Smooth muscle cell (in vitro differentiated cells): ENCODE measurements at regions not wholly inside any gene's neighbourhood (a gene's known extent, or its start where the extent isn't known, plus 50 kb on each side); places are given as distances from the start of the nearest gene placed in this dataset.

Source experiments
- DNase-seq: peaks from one replicate; lab custom pipeline; 2025; ENCODE audit not compliant: unreplicated experiment; lab: John Stamatoyannopoulos, UW
- H2AFZ ChIP-seq: fragments of 200-600 bp; sonication (generic); 2 replicates; pipeline ENCODE4 v1.6.0; 2016; ENCODE audit warnings: antibody characterized with exemption, low read depth, mild to moderate bottlenecking
- H3F3A ChIP-seq: fragments of 200-600 bp; sonication (generic); 2 replicates; pipeline ENCODE4 v1.6.0; 2017; ENCODE audit warnings: antibody characterized with exemption, low read depth
- H3K27ac ChIP-seq: fragments of 200-600 bp; sonication (generic); 2 replicates; pipeline ENCODE4 v1.5.1; 2016; ENCODE audit warnings: low read depth, mild to moderate bottlenecking
- H3K27me3 ChIP-seq: fragments of 200-600 bp; sonication (generic); 2 replicates; pipeline ENCODE4 v1.6.1; 2016; ENCODE audit warnings: low read depth, mild to moderate bottlenecking
- H3K36me3 ChIP-seq: fragments of 200-600 bp; sonication (generic); 2 replicates; pipeline ENCODE4 v1.5.1; 2016; ENCODE audit warnings: low read depth
- H3K4me1 ChIP-seq: fragments of 200-600 bp; sonication (generic); 2 replicates; pipeline ENCODE4 v1.5.1; 2016; ENCODE audit warnings: low read depth
- H3K4me2 ChIP-seq: fragments of 200-600 bp; sonication (generic); 2 replicates; pipeline ENCODE4 v1.6.0; 2016; ENCODE audit warnings: mild to moderate bottlenecking
- H3K4me3 ChIP-seq: fragments of 200-600 bp; sonication (generic); 2 replicates; pipeline ENCODE4 v1.5.1; 2016; ENCODE audit warnings: mild to moderate bottlenecking
- H3K79me2 ChIP-seq: fragments of 200-600 bp; sonication (generic); 2 replicates; pipeline ENCODE4 v1.6.0; 2016; ENCODE audit warnings: low read depth, mild to moderate bottlenecking
- H3K9ac ChIP-seq: fragments of 200-600 bp; sonication (generic); 2 replicates; pipeline ENCODE4 v1.6.0; 2016; ENCODE audit warnings: low read depth
- H3K9me3 ChIP-seq: fragments of 200-600 bp; sonication (generic); replicated peaks from 2 replicates; pipeline ENCODE4 v1.5.1; 2016; ENCODE audit warnings: low read depth
- H4K20me1 ChIP-seq: fragments of 200-600 bp; sonication (generic); 2 replicates; pipeline ENCODE4 v1.6.0; 2016; ENCODE audit warnings: low read depth
- CTCF ChIP-seq: fragments of 200-600 bp; sonication (generic); IDR thresholded peaks from 2 replicates; pipeline ENCODE4 v1.5.1; 2017; ENCODE audit warnings: borderline replicate concordance, mild to moderate bottlenecking, antibody characterized with exemption; ENCODE audit not compliant: insufficient read depth, poor library complexity, severe bottlenecking
- WGBS: methylation state at CpG from one replicate; pipeline ENCODE4 v1.1.7; 2016; ENCODE audit warnings: low lambda C conversion rate; 5-methylcytosine and 5-hydroxymethylcytosine counted together

GRCh38 chr11:59273373-59273841 is 60.7 kb upstream of the MPEG1 start:
- DNase-seq, result no peak
- 76% methylated on average over 3 of the region's 3 CpGs for WGBS
- H3K4me1 ChIP-seq, result no peaks in the 10 kb centered on the region
- no peaks in the 10 kb centered on the region for H3K79me2 ChIP-seq
- H2AFZ ChIP-seq, result no peak overlapping the region
- no peak overlapping the region for H3K4me3 ChIP-seq
- no peaks in the 10 kb centered on the region for H3K36me3 ChIP-seq
- H3K9me3 ChIP-seq, result no peaks in the 10 kb centered on the region
- no peaks in the 10 kb centered on the region for H4K20me1 ChIP-seq
- no peak for TF ChIP-seq CTCF
- H3F3A ChIP-seq, result no peaks in the 10 kb centered on the region
- H3K4me2 ChIP-seq, result no peak overlapping the region
- no peak overlapping the region for H3K9ac ChIP-seq
- H3K27me3 ChIP-seq, result peaks cover 3% of the 10 kb centered on the region
- no peak overlapping the region for H3K27ac ChIP-seq

DNA sequence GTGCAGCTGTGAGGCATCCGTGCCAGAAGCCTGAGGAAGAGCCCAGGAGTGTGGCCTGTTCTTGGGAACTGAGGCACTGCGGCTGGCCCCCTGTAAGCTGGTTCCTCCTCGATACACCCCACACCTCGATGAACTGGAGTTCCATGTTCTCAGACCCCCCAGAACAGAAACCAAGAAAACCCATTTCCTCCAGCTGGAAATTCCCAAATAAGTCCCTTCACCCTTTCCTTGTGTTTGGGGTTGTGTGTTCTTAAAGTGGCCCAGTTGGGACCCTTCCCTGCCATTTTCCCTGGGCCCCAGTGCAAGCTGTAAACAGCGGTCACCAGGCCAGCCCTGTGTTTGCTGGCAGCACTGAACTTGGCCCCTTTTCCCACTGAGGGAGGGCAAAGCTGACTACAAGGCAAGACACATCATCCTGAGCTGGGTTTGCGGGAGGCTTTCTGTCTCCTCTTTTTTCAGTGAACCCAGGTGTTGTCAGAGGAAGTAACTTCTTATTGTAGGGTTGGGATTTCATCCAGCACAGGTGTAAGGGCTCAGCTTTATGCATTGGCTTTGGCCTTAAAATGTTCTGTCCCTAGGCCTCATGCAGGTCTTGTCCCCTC is 60.1 kb upstream of the MPEG1 start:
- H3F3A ChIP-seq, result no peaks in the 10 kb centered on the region
- H3K79me2 ChIP-seq, result no peaks in the 10 kb centered on the region
- no peak overlapping the region for H3K4me3 ChIP-seq
- TF ChIP-seq CTCF, result no peak
- H2AFZ ChIP-seq, result no peak overlapping the region
- H3K27me3 ChIP-seq, result peaks cover 3% of the 10 kb centered on the region
- WGBS, result 94% methylated on average over 6 of the region's 6 CpGs
- no peak for DNase-seq
- H3K4me1 ChIP-seq, result no peaks in the 10 kb centered on the region
- H3K27ac ChIP-seq, result no peak overlapping the region
- no peaks in the 10 kb centered on the region for H3K9me3 ChIP-seq
- H3K9ac ChIP-seq, result no peak overlapping the region
- H3K4me2 ChIP-seq, result no peak overlapping the region
- H4K20me1 ChIP-seq, result no peaks in the 10 kb centered on the region
- H3K36me3 ChIP-seq, result no peaks in the 10 kb centered on the region

DNA sequence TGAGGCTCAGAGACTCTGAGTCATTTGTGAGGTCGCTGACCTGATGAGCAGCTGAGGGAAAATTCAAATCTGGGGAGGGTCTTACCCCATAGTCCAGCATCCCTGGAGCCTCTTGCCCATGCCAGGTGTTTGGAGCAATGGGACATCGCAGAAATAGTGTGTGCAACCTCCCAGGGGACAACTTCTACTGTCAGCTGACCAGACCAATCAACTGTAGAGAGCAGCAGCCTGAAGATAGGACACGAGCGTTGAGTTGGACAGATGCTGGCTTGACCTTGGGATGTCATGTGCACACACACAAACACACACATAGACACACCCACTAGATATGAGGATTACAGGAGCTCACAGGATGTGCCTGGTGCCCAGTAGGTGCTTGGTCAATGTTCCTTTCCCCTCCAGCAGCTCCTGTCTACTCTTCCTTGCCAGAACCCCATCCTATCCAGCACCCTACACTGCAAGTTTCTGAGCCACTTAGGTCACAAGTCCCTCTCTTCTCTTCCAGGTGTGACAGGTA is 59.1 kb upstream of the MPEG1 start:
- no peaks in the 10 kb centered on the region for H3K9me3 ChIP-seq
- DNase-seq, result no peak
- no peak overlapping the region for H3K27ac ChIP-seq
- 83% methylated on average over 4 of the region's 4 CpGs for WGBS
- no peaks in the 10 kb centered on the region for H3K36me3 ChIP-seq
- no peaks in the 10 kb centered on the region for H3F3A ChIP-seq
- H3K4me2 ChIP-seq, result no peak overlapping the region
- H3K27me3 ChIP-seq, result peaks cover 3% of the 10 kb centered on the region
- H2AFZ ChIP-seq, result no peak overlapping the region
- H3K9ac ChIP-seq, result no peak overlapping the region
- no peak overlapping the region for H3K4me3 ChIP-seq
- no peaks in the 10 kb centered on the region for H3K79me2 ChIP-seq
- H3K4me1 ChIP-seq, result no peaks in the 10 kb centered on the region
- H4K20me1 ChIP-seq, result no peaks in the 10 kb centered on the region
- TF ChIP-seq CTCF, result no peak

GRCh38 chr11:59271247-59271755 is 58.6 kb upstream of the MPEG1 start:
- no peak overlapping the region for H3K27ac ChIP-seq
- TF ChIP-seq CTCF, result no peak
- no peak overlapping the region for H3K9ac ChIP-seq
- H3K4me2 ChIP-seq, result no peak overlapping the region
- H4K20me1 ChIP-seq, result no peaks in the 10 kb centered on the region
- H3K4me3 ChIP-seq, result no peak overlapping the region
- no peak overlapping the region for H2AFZ ChIP-seq
- no peak for DNase-seq
- no peaks in the 10 kb centered on the region for H3K4me1 ChIP-seq
- H3K36me3 ChIP-seq, result no peaks in the 10 kb centered on the region
- no peaks in the 10 kb centered on the region for H3K9me3 ChIP-seq
- H3K79me2 ChIP-seq, result no peaks in the 10 kb centered on the region
- 76% methylated on average over 4 of the region's 4 CpGs for WGBS
- no peaks in the 10 kb centered on the region for H3F3A ChIP-seq
- peaks cover 3% of the 10 kb centered on the region for H3K27me3 ChIP-seq
